NCI-H2227 (cell line): ENCODE measurements at regions not wholly inside any gene's neighbourhood (a gene's known extent, or its start where the extent isn't known, plus 50 kb on each side); places are given as distances from the start of the nearest gene placed in this dataset.

Source experiments
- DNase-seq: peaks from one replicate; lab custom pipeline; 2025; ENCODE audit not compliant: unreplicated experiment; lab: John Stamatoyannopoulos, UW

- DNase-seq = no peak
Observed at GRCh38 chr2:6443061-6443823, 422.5 kb downstream of the CMPK2 start.

- DNase-seq = no peak
Observed at GRCh38 chr2:6444514-6444913, 421.2 kb downstream of the CMPK2 start.

GRCh38 chr2:6445156-6445555, 420.6 kb downstream of the CMPK2 start:
- DNase-seq = no peak

- no peak for DNase-seq
Observed at GRCh38 chr2:6446938-6447608, 418.6 kb downstream of the CMPK2 start.

GRCh38 chr2:6448893-6449292, 416.8 kb downstream of the CMPK2 start:
- DNase-seq = no peak

GRCh38 chr2:6449343-6449742, 416.4 kb downstream of the CMPK2 start:
- DNase-seq = no peak

- DNase-seq = no peak
Observed at GRCh38 chr2:6452702-6453481, 412.8 kb downstream of the CMPK2 start.

- DNase-seq = no peak
Observed at GRCh38 chr2:6454286-6454990, 411.3 kb downstream of the CMPK2 start.

GRCh38 chr2:6459138-6459537, 406.6 kb downstream of the CMPK2 start:
- no peak for DNase-seq

GRCh38 chr2:6470518-6470917, 395.2 kb downstream of the CMPK2 start:
- no peak for DNase-seq

GRCh38 chr2:6471419-6471818, 394.3 kb downstream of the CMPK2 start:
- DNase-seq = no peak

- no peak for DNase-seq
Observed at GRCh38 chr2:6474161-6475140, 391.3 kb downstream of the CMPK2 start.

GRCh38 chr2:6475155-6475940, 390.4 kb downstream of the CMPK2 start:
- DNase-seq = no peak

- DNase-seq = no peak
Observed at GRCh38 chr2:6480514-6480913, 385.2 kb downstream of the CMPK2 start.

GRCh38 chr2:6482256-6482655, 383.5 kb downstream of the CMPK2 start:
- DNase-seq = no peak

- DNase-seq = no peak
Observed at GRCh38 chr2:6487765-6488164, 377.9 kb downstream of the CMPK2 start.

GRCh38 chr2:6492573-6492972, 373.1 kb downstream of the CMPK2 start:
- no peak for DNase-seq

GRCh38 chr2:6493266-6493665, 372.4 kb downstream of the CMPK2 start:
- no peak for DNase-seq

- no peak for DNase-seq
Observed at GRCh38 chr2:6493669-6494068, 372.0 kb downstream of the CMPK2 start.
